WTC11 (cell line): ENCODE measurements at regions not wholly inside any gene's neighbourhood (a gene's known extent, or its start where the extent isn't known, plus 50 kb on each side); places are given as distances from the start of the nearest gene placed in this dataset.

Experiments
- ATAC-seq: fragments of 200-7000 bp; cut with Tn5 transposase; 2 replicates; pipeline ENCODE4 v1.10.0; 2021; ENCODE audit warnings: mild to moderate bottlenecking, moderate library complexity
- CTCF ChIA-PET: fragments of 300-600 bp; sonication (Branson Sonifier 250); formaldehyde crosslinking; loops from one replicate; lab custom pipeline; 2021; ENCODE audit warnings: antibody characterized with exemption; lab: Charles Lee
- POLR2A ChIA-PET: fragments of 350-600 bp; sonication (Branson Sonifier 250); formaldehyde crosslinking; loops from one replicate; lab custom pipeline; 2021; ENCODE audit warnings: antibody characterized with exemption; lab: Charles Lee
- DNase-seq: peaks from one replicate; pipeline ENCODE4 v3.0.0; 2021; ENCODE audit warnings: low spot score
- H3K27ac Mint-ChIP-seq: 2 replicates; pipeline ENCODE4 v1.8.0; 2021; ENCODE audit warnings: mixed read lengths
- H3K27me3 Mint-ChIP-seq: 2 replicates; pipeline ENCODE4 v1.8.0; 2021; ENCODE audit warnings: low read depth, mild to moderate bottlenecking, moderate library complexity, mixed read lengths
- H3K36me3 Mint-ChIP-seq: 2 replicates; pipeline ENCODE4 v1.8.0; 2021; ENCODE audit warnings: mixed read lengths
- H3K4me1 Mint-ChIP-seq: 2 replicates; pipeline ENCODE4 v1.8.0; 2022; ENCODE audit warnings: mixed read lengths
- H3K4me3 Mint-ChIP-seq: 2 replicates; pipeline ENCODE4 v1.8.0; 2021; ENCODE audit warnings: mild to moderate bottlenecking, moderate library complexity, mixed read lengths
- H3K9me3 Mint-ChIP-seq: 2 replicates; pipeline ENCODE4 v1.8.0; 2021; ENCODE audit warnings: mixed read lengths
- ESRRA ChIP-seq: sonication (generic); formaldehyde crosslinking; IDR thresholded peaks from 2 replicates; pipeline ENCODE4 v1.8.1; 2022; ENCODE audit warnings: mild to moderate bottlenecking, missing genetic modification reagents, borderline replicate concordance

GRCh38 chr2:152813351-152813750 lies 94.9 kb downstream of the ARL6IP6 start:
- ChIA-PET CTCF (interaction anchor here (0.9 kb wide), 1 partner anchor 48 kb away, joined by 3 read pairs; no protein-coding TSS in a partner anchor), POLR2A (interaction anchor here (0.6 kb wide), 1 partner anchor 41 kb away, joined by 3 read pairs; no protein-coding TSS in a partner anchor)
- peaks cover 11% of the 10 kb centered on the region for H3K36me3 Mint-ChIP-seq

More at GRCh38 chr2:152813351-152813750, 94.9 kb downstream of the ARL6IP6 start:
- H3K4me1 Mint-ChIP-seq: no peaks in the 10 kb centered on the region
- H3K27me3 Mint-ChIP-seq: no peaks in the 10 kb centered on the region
- no peak for TF ChIP-seq ESRRA (CRISPR knock-in tag)
- H3K4me3 Mint-ChIP-seq: no peak overlapping the region
- no peak for ATAC-seq
- H3K9me3 Mint-ChIP-seq: peaks cover 23% of the 10 kb centered on the region
- H3K27ac Mint-ChIP-seq: no peak overlapping the region
- DNase-seq: no peak
